HG03060 (cell line): ENCODE measurements at regions not wholly inside any gene's neighbourhood (a gene's known extent, or its start where the extent isn't known, plus 50 kb on each side); places are given as distances from the start of the nearest gene placed in this dataset.

Source experiments
- ATAC-seq: cut with Tn5 transposase; IDR thresholded peaks from one replicate; pipeline ENCODE4 v1.9.1; 2021; ENCODE audit warnings: low read depth, moderate number of reproducible peaks; ENCODE audit not compliant: unreplicated experiment

- ATAC-seq = no peak
These were observed 120.9 kb upstream of the NOCT start for GRCh38 chr4:138894709-138895108.

GRCh38 chr4:138894011-138894410, 121.6 kb upstream of the NOCT start:
- ATAC-seq = no peak

GRCh38 chr4:138892483-138893407, 122.8 kb upstream of the NOCT start:
- ATAC-seq = peak; percentile 71

GRCh38 chr4:138891631-138892031, 124.0 kb upstream of the NOCT start:
- no peak for ATAC-seq

GRCh38 chr4:138890891-138891570, 124.5 kb upstream of the NOCT start:
- ATAC-seq = no peak

- no peak for ATAC-seq
These were observed 126.4 kb upstream of the NOCT start for GRCh38 chr4:138889216-138889615.

- no peak for ATAC-seq
These were observed 127.8 kb upstream of the NOCT start for GRCh38 chr4:138887741-138888140.

- ATAC-seq = no peak
These were observed 128.2 kb upstream of the NOCT start for GRCh38 chr4:138887341-138887740.

GRCh38 chr4:138879757-138880156, 135.8 kb upstream of the NOCT start:
- no peak for ATAC-seq

- ATAC-seq = no peak
These were observed 139.5 kb upstream of the NOCT start for GRCh38 chr4:138875891-138876608.

GRCh38 chr4:138871555-138871875, 144.1 kb upstream of the NOCT start:
- ATAC-seq = no peak

GRCh38 chr4:138870737-138871554, 144.6 kb upstream of the NOCT start:
- peak; percentile 44 for ATAC-seq

- ATAC-seq = no peak
These were observed 145.9 kb upstream of the NOCT start for GRCh38 chr4:138869631-138870030.

- ATAC-seq = no peak
These were observed 146.4 kb upstream of the NOCT start for GRCh38 chr4:138869165-138869564.

GRCh38 chr4:138868562-138868961, 147.0 kb upstream of the NOCT start:
- no peak for ATAC-seq

- no peak for ATAC-seq
These were observed 148.2 kb upstream of the NOCT start for GRCh38 chr4:138867404-138867803.

- no peak for ATAC-seq
These were observed 149.3 kb upstream of the NOCT start for GRCh38 chr4:138866314-138866713.

GRCh38 chr4:138865765-138866164, 149.8 kb upstream of the NOCT start:
- ATAC-seq = no peak

- ATAC-seq = no peak
These were observed 150.4 kb upstream of the NOCT start for GRCh38 chr4:138864961-138865720.

GRCh38 chr4:138863160-138863559, 152.4 kb upstream of the NOCT start:
- no peak for ATAC-seq
